Neural progenitor cell (in vitro differentiated cells): ENCODE measurements at regions not wholly inside any gene's neighbourhood (a gene's known extent, or its start where the extent isn't known, plus 50 kb on each side); places are given as distances from the start of the nearest gene placed in this dataset.

Experiments used
- EZH2 ChIP-seq: fragments of 200-600 bp; sonication (generic); IDR thresholded peaks from 2 replicates; pipeline ENCODE4 v1.6.1; 2017; ENCODE audit warnings: antibody characterized with exemption, mild to moderate bottlenecking, moderate library complexity
- EZH2phosphoT487 ChIP-seq: fragments of 200-600 bp; sonication (generic); IDR thresholded peaks from 2 replicates; pipeline ENCODE4 v1.6.1; 2017; ENCODE audit warnings: antibody characterized with exemption
- TF ChIP-seq, protein P1 (sequence below): fragments of 200-600 bp; sonication (generic); IDR thresholded peaks from 2 replicates; pipeline ENCODE4 v1.5.1; 2017; ENCODE audit warnings: antibody characterized with exemption, mild to moderate bottlenecking

DNA sequence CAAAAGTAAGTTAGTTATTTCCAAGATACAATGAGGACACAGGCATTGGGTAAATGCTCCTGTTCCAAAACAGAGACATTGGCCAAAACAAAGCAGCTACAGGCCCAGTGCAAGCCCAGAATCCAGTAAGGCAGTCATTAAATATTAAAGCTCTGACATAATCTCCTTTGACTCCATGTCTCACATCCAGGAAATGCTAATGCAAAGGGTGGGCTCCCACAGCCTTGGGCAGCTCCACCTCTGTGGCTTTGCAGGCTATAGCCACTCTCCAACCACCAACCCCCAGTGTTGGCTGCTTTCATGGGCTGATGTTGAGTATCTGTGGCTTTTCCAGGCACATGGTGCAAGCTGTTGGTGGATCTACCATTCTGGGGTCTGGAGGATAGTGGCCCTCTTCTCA, 733.4 kb upstream of the SOX9 start:
- TF ChIP-seq, protein P1, sequence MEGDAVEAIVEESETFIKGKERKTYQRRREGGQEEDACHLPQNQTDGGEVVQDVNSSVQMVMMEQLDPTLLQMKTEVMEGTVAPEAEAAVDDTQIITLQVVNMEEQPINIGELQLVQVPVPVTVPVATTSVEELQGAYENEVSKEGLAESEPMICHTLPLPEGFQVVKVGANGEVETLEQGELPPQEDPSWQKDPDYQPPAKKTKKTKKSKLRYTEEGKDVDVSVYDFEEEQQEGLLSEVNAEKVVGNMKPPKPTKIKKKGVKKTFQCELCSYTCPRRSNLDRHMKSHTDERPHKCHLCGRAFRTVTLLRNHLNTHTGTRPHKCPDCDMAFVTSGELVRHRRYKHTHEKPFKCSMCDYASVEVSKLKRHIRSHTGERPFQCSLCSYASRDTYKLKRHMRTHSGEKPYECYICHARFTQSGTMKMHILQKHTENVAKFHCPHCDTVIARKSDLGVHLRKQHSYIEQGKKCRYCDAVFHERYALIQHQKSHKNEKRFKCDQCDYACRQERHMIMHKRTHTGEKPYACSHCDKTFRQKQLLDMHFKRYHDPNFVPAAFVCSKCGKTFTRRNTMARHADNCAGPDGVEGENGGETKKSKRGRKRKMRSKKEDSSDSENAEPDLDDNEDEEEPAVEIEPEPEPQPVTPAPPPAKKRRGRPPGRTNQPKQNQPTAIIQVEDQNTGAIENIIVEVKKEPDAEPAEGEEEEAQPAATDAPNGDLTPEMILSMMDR, result no peak
- TF ChIP-seq EZH2 (no peak), EZH2phosphoT487 (no peak)
